GM12873 (cell line): ENCODE measurements at regions not wholly inside any gene's neighbourhood (a gene's known extent, or its start where the extent isn't known, plus 50 kb on each side); places are given as distances from the start of the nearest gene placed in this dataset.

Experiments used
- TF ChIP-seq, protein P1 (sequence below): IDR thresholded peaks from 2 replicates; pipeline ENCODE4 v1.5.1; 2012; ENCODE audit warnings: low read depth, mild to moderate bottlenecking, moderate library complexity, low read length, control low read depth; ENCODE audit not compliant: insufficient read depth; ENCODE audit errors: missing control alignments

DNA sequence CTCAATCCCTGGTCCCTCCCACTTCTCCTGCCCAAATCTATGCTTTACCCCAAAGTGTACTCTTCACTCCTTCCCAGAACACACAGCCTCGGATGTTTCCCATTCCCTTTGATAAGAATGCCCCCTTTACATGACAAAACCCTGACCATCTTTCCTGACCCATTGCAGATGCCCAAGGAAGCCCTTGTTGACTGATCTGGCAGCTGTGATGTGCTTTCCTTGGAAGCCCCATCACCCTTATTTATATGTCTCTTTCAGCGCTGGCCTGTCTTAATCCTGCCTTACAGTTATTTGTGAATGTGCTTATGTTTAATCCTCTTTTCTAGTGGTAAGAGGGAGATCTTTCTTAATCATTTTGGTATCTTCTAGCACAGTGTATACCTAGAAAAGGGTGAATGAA is 523.1 kb downstream of the CD83 start:
- TF ChIP-seq, protein P1, sequence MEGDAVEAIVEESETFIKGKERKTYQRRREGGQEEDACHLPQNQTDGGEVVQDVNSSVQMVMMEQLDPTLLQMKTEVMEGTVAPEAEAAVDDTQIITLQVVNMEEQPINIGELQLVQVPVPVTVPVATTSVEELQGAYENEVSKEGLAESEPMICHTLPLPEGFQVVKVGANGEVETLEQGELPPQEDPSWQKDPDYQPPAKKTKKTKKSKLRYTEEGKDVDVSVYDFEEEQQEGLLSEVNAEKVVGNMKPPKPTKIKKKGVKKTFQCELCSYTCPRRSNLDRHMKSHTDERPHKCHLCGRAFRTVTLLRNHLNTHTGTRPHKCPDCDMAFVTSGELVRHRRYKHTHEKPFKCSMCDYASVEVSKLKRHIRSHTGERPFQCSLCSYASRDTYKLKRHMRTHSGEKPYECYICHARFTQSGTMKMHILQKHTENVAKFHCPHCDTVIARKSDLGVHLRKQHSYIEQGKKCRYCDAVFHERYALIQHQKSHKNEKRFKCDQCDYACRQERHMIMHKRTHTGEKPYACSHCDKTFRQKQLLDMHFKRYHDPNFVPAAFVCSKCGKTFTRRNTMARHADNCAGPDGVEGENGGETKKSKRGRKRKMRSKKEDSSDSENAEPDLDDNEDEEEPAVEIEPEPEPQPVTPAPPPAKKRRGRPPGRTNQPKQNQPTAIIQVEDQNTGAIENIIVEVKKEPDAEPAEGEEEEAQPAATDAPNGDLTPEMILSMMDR, result no peak

DNA sequence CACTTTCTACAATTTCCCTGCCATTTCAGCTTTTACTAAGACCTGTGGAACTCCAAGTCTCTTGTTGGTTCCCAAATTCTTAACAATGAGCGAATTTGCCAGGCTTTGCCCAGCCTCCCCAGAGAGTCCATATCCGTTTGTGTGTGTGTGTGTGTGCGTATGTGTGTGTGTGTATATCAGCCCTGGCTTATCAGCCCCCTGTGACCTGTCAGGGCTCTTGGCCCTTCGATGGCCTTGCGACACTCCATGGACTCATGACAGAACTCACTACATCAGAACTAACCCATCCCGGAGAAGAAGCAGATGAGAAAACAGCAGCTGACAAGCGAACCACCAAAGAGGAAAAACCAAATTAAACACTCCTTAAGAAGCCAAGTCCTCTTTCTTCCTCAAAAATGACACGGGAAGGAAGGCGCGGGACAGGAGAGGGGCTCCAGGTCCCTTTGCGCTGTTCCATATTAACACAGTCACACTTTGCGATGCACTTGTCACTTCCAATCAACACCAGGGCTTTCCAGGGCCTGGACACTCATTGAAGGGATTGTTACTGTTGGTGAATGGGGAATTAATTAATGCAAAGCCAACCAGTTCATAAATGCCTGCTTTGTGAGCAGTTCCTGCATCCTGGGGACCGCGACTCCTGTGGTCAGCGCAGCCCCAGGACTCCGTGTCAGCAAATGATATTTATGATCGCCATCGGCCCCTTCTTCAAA is 524.0 kb downstream of the CD83 start:
- TF ChIP-seq, protein P1, result no peak

DNA sequence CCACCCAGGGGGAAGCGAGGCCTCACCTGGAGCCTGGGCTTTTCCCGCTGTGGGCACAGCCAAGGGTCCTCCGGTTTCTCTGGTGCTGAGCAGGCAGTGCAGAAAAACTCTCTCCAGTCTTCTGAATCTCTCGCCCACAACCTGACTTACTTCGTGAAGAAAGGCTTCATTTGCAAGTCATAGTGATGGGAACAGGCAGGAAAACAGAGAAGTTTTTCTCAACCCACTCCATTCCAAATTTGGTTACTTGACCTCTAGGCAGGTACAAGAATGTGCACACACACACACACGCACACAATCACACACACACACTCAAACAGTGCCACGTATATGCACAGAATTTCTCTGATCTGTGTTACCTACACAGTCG is 524.5 kb downstream of the CD83 start:
- TF ChIP-seq, protein P1, result no peak

DNA sequence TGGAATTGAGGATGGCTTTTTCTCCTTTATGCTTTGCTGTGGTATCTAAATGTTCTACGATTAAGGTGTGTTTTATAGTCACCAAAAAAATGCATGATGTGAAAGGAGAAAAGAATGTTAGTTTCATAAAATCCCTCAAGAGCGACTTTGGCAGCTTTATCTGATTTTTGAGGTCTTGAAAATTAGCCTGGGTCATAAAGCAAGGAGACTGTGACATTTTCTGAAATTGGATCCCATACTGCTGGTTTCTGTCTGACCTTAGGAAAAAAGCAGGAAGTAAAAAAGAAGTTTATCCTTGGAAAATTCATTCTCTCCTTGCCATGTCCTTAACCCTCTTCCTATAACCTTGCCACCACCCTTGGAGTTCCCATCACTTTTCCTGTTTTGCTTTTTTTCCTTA is 525.3 kb downstream of the CD83 start:
- TF ChIP-seq, protein P1, result no peak

DNA sequence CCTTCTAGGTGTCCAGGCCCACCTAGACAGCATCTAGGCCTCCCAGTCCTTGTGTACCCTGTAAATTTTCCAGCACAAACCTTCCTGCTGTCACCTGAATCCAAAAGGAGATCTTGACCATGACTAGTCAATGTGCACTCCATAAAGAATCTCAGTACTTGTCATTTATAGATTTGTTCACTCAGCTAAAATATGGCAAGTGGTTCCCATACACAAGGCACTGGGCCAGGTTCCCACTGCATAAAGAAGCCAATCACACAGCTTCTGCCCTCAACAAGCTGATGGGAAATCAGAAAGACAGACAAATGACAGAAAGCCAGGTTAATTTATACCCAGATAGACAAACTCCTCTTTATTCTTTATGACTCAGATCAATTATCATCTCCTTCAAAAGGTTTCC is 526.8 kb downstream of the CD83 start:
- TF ChIP-seq, protein P1, result no peak

DNA sequence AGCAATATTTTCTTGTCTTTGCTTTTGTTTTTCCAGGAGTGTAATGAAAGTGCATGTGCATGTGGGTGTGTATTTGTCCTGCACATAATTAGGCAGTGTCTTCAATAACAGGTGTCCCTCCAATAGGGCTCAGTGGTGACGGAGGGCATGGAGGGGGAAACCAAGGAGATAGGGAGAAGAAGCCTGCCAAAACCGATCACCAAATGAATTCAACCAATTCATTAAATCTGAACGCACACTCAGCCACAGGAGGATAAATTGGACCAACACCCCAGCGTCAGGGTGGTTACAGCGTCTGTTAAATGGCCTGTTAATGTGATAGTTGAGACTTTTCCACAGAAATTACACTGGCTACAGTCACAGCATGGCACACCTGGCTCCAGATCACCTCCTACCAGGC is 527.6 kb downstream of the CD83 start:
- TF ChIP-seq, protein P1, result no peak

DNA sequence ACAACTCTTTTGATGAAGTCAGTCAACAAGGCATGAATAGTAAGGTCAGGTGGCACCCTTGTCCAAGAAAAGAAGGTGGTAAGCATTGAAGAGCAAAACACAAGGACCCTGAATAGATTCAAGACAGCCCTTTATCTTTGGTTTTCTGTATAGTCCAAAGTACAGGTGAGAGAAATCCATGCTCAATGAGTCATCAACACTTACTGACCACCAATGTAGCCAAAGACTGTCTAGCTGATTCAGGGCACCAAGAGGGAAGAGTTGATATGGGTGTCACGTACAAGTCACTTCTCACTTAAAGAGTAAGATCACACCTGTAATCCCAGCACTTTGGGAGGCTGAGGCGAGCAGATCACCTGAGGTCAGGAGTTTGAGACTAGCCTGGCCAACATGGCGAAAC is 528.3 kb downstream of the CD83 start:
- TF ChIP-seq, protein P1, result no peak
